HEK293 (cell line): ENCODE measurements at regions not wholly inside any gene's neighbourhood (a gene's known extent, or its start where the extent isn't known, plus 50 kb on each side); places are given as distances from the start of the nearest gene placed in this dataset.

Experiments used
- CTCF ChIA-PET: fragments of 350-600 bp; formaldehyde crosslinking; extraction: SDS; loops from one replicate; lab custom pipeline; 2021; ENCODE audit warnings: antibody characterized with exemption; lab: Yijun Ruan, JAX
- POLR2A ChIA-PET: fragments of 300-600 bp; formaldehyde crosslinking; extraction: SDS; loops from one replicate; lab custom pipeline; 2020; ENCODE audit warnings: antibody characterized with exemption, inconsistent platforms; lab: Yijun Ruan, JAX
- H3K27ac ChIP-seq: fragments of 200-500 bp; sonication (Bioruptor generic); 2 replicates; pipeline ENCODE4 v1.5.1; 2014; ENCODE audit warnings: low read depth, low read length, control low read depth, inconsistent platforms; ENCODE audit errors: extremely low read depth
- H3K36me3 ChIP-seq, 2 experiments: fragments of 200-500 bp in 1 of 2; sonication (Bioruptor generic) in 1 of 2; 1 replicate in 1 of 2; 2 replicates in 1 of 2; pipeline ENCODE4 v1.5.1; 2014 to 2017; ENCODE audit warnings: inconsistent platforms in 2 of 2, low read length in 2 of 2; ENCODE audit not compliant: control insufficient read depth in 2 of 2, insufficient read depth in 1 of 2
- H3K4me1 ChIP-seq: fragments of 200-500 bp; sonication (Bioruptor generic); 2 replicates; pipeline ENCODE4 v1.5.1; 2014; ENCODE audit warnings: mild to moderate bottlenecking, low read length, inconsistent platforms; ENCODE audit not compliant: control insufficient read depth, insufficient read depth
- H3K4me3 ChIP-seq: 2 replicates; pipeline ENCODE4 v1.5.1; 2011; ENCODE audit warnings: low read depth, mild to moderate bottlenecking, control low read depth, low read length, moderate library complexity
- H3K9me3 ChIP-seq: fragments of 200-500 bp; sonication (Bioruptor generic); 2 replicates; pipeline ENCODE4 v1.5.1; 2014; ENCODE audit warnings: low read depth, low read length, inconsistent platforms; ENCODE audit not compliant: control insufficient read depth, insufficient read depth
- CTCF ChIP-seq: fragments of 450-650 bp; formaldehyde crosslinking; IDR thresholded peaks from 2 replicates; pipeline ENCODE4 v1.5.1; 2016; ENCODE audit warnings: missing biosample characterization, missing genetic modification characterization
- ELK4 ChIP-seq: IDR thresholded peaks from 2 replicates; pipeline ENCODE4 v1.6.1; 2011; ENCODE audit warnings: mild to moderate bottlenecking, low read depth, low read length, borderline replicate concordance
- HOXC10 ChIP-seq: sonication (generic); formaldehyde crosslinking; IDR thresholded peaks from 2 replicates; pipeline ENCODE4 v1.8.1; 2023; ENCODE audit warnings: mild to moderate bottlenecking, missing genetic modification reagents
- KLF1 ChIP-seq: fragments of 450-650 bp; formaldehyde crosslinking; IDR thresholded peaks from 2 replicates; pipeline ENCODE4 v1.5.1; 2016; ENCODE audit warnings: missing biosample characterization, missing genetic modification characterization
- KLF16 ChIP-seq: fragments of 450-650 bp; formaldehyde crosslinking; IDR thresholded peaks from 2 replicates; pipeline ENCODE4 v1.5.1; 2017; ENCODE audit warnings: missing biosample characterization, missing genetic modification characterization
- PRDM4 ChIP-seq: fragments of 450-650 bp; formaldehyde crosslinking; IDR thresholded peaks from 2 replicates; pipeline ENCODE4 v1.5.1; 2017; ENCODE audit warnings: missing biosample characterization, missing genetic modification characterization
- ZBTB44 ChIP-seq: fragments of 450-650 bp; IDR thresholded peaks from 2 replicates; pipeline ENCODE4 v1.5.1; 2018; ENCODE audit warnings: missing biosample characterization, mild to moderate bottlenecking, missing genetic modification characterization
- ZNF302 ChIP-seq: fragments of 450-650 bp; formaldehyde crosslinking; IDR thresholded peaks from 2 replicates; pipeline ENCODE4 v1.5.1; 2016; ENCODE audit warnings: missing biosample characterization, missing genetic modification characterization, low read depth
- ZNF341 ChIP-seq: fragments of 450-650 bp; formaldehyde crosslinking; IDR thresholded peaks from 2 replicates; pipeline ENCODE4; 2016; ENCODE audit warnings: low read depth, missing biosample characterization, missing genetic modification characterization
- ZNF354C ChIP-seq: fragments of 450-650 bp; formaldehyde crosslinking; IDR thresholded peaks from 2 replicates; pipeline ENCODE4 v1.5.1; 2016; ENCODE audit warnings: missing biosample characterization, missing genetic modification characterization, low read depth, borderline replicate concordance
- ZNF449 ChIP-seq: fragments of 450-650 bp; formaldehyde crosslinking; IDR thresholded peaks from 2 replicates; pipeline ENCODE4 v1.5.1; 2017; ENCODE audit warnings: missing biosample characterization, mild to moderate bottlenecking, missing genetic modification characterization, moderate library complexity
- ZNF514 ChIP-seq: fragments of 450-650 bp; formaldehyde crosslinking; IDR thresholded peaks from 2 replicates; pipeline ENCODE4 v1.5.1; 2016; ENCODE audit warnings: missing biosample characterization, missing genetic modification characterization
- ZNF518A ChIP-seq: fragments of 450-650 bp; formaldehyde crosslinking; conservative IDR thresholded peaks from 2 replicates; pipeline ENCODE4 v1.5.1; 2016; ENCODE audit warnings: low read depth, missing biosample characterization, missing genetic modification characterization
- ZNF571 ChIP-seq: fragments of 450-650 bp; formaldehyde crosslinking; IDR thresholded peaks from 2 replicates; pipeline ENCODE4 v1.5.0; 2017; ENCODE audit warnings: missing biosample characterization, missing genetic modification characterization
- ZNF629 ChIP-seq: fragments of 450-650 bp; formaldehyde crosslinking; IDR thresholded peaks from 2 replicates; pipeline ENCODE4 v1.5.1; 2017; ENCODE audit warnings: missing biosample characterization, missing genetic modification characterization

- Histone ChIP-seq H3K4me3 (no peak overlapping the region), H3K27ac (no peak overlapping the region), H3K9me3 (no peaks in the 10 kb centered on the region), H3K4me1 (no peaks in the 10 kb centered on the region), H3K36me3 (no peaks in the 10 kb centered on the region)
- TF ChIP-seq PRDM4, result no peak
- no peak for TF ChIP-seq ZNF449 (tag by site-specific recombination)
- no peak for TF ChIP-seq KLF1 (tag by site-specific recombination)
- CTCF ChIA-PET, result no interaction called here
- POLR2A ChIA-PET, result no interaction called here
Measured at GRCh38 chr7:120021085-120021484, 251.9 kb upstream of the KCND2 start.

- TF ChIP-seq ZNF571 (tag by site-specific recombination), result no peak
- no peak for TF ChIP-seq ELK4
- TF ChIP-seq PRDM4, result no peak
- no peak for TF ChIP-seq ZBTB44 (tag by site-specific recombination)
- no peak for TF ChIP-seq ZNF302 (tag by site-specific recombination)
- no peak for TF ChIP-seq ZNF629 (tag by site-specific recombination)
- no peak for TF ChIP-seq HOXC10 (CRISPR knock-in tag)
- no peak for TF ChIP-seq ZNF341 (tag by site-specific recombination)
- TF ChIP-seq CTCF (tag by site-specific recombination), result no peak
- no peak for TF ChIP-seq ZNF518A (tag by site-specific recombination)
- TF ChIP-seq ZNF514 (tag by site-specific recombination), result no peak
- no peak for TF ChIP-seq ZNF354C (tag by site-specific recombination)
- TF ChIP-seq KLF1 (tag by site-specific recombination), result no peak
- TF ChIP-seq KLF16 (tag by site-specific recombination), result no peak
- TF ChIP-seq, all 188 proteins: peak for 0
- POLR2A ChIA-PET, result no interaction called here
Measured at GRCh38 chr7:120023494-120024167, 249.3 kb upstream of the KCND2 start.

More at GRCh38 chr7:120023494-120024167, 249.3 kb upstream of the KCND2 start:
- H3K27ac ChIP-seq, result no peak overlapping the region
- no peaks in the 10 kb centered on the region for H3K9me3 ChIP-seq
- H3K4me1 ChIP-seq, result no peaks in the 10 kb centered on the region
- CTCF ChIA-PET, result no interaction called here
- no peaks in the 10 kb centered on the region for H3K36me3 ChIP-seq
- no peak overlapping the region for H3K4me3 ChIP-seq
